HuH-7 (cell line): ENCODE measurements at regions not wholly inside any gene's neighbourhood (a gene's known extent, or its start where the extent isn't known, plus 50 kb on each side); places are given as distances from the start of the nearest gene placed in this dataset.
"Not testable (repeated sequence)": the region's sequence is repeated elsewhere in the genome, so short reads cannot be mapped to it uniquely, and the experiment has no call there.

ENCODE experiments used
- DNase-seq: peaks from one replicate; pipeline ENCODE4 v3.0.0; 2011; ENCODE audit warnings: low spot score

DNA sequence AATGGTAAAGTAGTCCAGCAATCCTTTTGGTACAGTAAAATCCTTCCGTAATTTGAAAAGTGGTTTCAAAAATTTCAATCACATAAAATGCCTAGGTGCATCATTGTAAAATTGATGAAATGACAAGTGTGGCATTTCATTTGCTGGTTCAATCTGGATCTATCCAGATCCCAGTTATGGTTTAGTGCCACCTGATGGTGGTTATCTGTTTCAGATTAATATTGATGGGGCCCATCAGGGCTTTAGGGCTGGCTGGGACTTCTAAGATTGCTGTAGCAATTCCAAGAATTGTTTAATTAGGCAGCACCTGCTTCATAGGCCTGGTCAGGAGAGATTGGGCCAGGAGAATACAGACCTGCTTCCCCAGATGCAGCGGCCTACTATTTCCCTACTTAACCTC is 55.5 kb upstream of the PIK3C3 start:
- DNase-seq = no peak

DNA sequence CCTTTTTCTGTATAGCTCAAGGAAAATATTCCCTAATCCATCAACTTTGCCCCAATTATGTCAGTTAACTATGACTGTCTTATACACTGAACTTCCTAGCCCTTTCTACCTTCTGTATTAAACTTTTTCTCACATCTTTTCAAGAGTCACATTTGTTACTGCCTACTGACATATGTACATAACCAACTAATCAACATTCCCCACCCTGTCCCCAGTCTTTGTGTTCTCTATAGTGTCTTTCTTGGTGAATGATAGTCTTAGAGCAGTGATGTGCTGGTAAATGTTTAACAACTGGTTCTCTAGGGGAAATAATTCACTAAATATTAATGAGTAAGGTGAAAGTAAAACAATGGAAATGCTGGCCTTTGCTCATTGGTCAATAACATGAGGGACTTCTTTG is 61.6 kb upstream of the PIK3C3 start:
- DNase-seq = no peak

DNA sequence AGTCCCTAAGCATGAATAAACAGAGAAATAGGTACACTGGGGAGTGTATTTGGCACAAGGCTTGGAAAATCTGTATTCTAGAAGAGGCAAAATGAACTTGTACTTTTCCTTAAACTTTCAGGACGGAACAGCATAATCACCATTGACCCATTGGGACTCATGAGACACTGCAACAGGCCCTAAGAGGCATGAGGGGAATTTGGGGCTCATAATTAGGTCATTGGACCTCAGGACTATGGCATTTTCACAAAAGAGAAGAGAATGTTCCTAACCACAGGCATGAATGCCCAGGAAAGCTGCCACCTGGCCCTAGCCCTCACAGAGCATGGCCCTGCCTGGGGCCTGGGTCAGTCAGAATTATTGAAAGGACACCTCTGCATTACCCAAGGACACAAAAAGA is 67.9 kb upstream of the PIK3C3 start:
- DNase-seq = no peak

DNA sequence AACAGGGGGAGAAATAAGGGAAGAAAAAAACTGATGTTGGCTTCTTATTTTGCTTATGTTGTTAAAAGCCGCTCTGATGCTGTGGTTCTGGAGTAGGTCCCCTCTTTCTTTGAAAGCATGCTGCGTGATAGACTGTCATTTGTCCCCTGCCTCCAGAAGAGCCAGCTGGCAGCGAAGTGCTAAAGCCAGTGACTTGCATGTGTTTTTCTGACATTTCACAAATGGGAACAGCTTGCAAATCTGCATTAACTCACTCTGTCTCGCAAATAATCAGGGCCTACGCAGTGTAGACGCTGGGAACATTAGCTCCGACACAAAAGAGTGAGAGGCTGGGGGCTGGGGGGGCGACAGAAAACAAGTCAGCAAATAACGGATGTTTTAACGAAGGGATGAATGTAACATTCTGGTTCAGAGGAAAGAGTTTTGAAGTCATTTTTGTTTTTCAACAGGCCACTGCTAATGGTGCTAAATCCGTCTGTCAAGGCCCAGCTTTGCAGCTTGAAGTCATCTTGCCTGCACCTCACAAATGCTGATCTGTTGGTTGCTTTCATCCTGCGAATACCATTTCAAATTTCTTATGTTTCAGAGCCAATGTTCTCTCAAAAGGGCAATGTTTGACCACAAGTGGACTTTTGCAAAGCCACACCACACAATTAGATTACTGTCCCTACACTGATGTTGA is 68.8 kb upstream of the PIK3C3 start:
- no peak for DNase-seq

DNA sequence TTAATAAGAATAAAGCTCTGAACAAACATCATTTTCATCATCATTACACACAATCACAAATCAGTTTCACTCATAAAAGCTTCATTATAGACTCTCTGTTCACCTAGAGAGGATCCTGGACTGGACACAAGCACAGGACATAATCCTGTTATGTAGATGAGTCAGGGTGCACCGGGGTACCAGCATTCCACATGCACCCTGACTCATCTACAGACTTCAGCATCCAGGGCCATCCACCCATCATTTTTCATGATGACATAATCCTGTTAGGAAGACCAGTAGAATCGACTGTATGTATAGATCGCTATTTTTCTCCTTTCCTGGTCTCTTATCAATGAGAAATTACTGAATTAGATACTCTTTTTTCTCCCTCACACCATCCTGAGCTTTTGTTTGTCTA is 73.7 kb upstream of the PIK3C3 start:
- no peak for DNase-seq

DNA sequence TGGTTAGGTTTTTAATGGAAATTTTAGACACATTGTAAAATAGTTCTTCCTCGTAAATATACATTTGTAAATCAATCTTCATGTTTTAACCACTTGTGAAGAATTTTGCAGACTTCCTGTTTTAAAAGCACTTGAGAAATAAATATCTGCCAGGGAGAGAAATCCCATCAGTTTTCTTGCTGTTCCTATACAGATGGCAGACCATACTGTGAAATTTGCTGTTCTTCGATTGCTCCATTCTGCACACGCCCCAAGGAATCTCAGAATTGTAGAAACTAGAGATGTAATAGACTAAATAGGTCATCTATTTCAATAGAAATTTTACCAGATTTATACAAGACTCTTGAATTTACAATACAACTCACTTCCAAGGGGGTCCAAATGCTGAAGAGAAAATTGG is 75.8 kb upstream of the PIK3C3 start:
- DNase-seq = no peak

DNA sequence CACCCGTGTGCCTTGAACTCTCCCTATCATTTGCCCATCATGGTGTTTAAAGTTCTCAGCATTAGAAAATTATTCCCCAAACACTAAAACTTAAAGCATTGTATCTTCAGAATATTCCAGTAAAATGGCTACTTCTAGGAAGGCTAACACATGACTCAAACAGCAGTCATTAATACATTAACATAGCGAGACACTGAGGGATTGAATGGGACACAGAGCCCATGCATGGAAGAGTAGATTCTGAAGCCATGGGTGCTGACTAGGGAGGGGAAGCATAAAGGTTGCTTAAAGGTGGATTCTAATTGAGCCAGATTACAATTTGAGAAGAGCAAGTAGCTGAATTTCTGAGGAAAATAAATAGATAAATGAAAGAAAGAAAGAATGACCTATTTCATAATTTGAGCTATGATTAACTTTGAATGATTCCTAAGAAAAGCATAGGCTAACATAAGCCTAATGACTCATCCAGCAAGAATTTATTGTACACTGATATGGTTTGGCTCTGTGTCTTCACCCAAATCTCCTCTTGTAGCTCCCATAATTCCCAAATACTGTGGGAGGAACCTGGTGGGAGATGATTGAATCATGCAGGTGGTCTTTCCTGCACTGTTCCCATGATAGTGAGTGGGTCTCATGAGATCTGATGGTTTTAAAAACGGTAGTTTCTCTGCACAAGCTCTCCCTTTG is 79.8 kb upstream of the PIK3C3 start:
- no peak for DNase-seq

DNA sequence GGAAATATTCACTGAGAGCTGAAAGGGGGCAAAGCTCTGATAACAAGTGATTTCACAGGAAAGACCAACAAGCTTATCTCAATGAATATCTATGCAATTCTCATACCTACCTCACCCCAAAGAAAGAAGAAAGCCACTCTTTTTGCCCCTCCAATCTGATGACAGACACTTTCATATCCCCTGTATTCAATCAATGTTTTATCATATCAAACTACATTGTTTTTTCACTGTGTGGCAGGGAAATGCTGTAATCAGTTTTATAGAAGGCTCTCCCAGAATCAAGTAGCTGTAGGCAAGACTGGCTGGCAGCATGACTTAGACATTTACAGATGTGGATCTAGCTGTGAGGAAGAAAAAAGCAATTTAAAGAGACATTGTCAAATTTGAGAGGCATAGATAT is 81.3 kb upstream of the PIK3C3 start:
- no peak for DNase-seq

DNA sequence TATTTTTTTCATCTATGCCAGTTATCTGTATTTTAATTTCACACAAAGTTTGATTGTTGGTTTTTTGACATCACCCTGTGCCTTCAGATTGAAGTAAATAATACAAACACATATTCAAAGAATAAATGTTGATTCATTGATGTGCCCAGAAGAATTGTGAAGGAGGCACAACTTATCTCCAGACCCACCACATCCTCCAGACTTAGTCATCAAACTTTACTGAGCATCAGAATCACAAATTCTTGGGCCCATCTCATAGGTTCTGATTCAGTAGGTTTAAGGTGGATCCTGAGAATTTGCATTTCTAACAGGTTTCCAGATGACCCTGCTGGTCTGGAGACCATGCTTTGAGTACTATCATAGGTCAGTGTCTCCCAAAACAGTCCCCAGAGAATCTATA is 82.8 kb upstream of the PIK3C3 start:
- no peak for DNase-seq

DNA sequence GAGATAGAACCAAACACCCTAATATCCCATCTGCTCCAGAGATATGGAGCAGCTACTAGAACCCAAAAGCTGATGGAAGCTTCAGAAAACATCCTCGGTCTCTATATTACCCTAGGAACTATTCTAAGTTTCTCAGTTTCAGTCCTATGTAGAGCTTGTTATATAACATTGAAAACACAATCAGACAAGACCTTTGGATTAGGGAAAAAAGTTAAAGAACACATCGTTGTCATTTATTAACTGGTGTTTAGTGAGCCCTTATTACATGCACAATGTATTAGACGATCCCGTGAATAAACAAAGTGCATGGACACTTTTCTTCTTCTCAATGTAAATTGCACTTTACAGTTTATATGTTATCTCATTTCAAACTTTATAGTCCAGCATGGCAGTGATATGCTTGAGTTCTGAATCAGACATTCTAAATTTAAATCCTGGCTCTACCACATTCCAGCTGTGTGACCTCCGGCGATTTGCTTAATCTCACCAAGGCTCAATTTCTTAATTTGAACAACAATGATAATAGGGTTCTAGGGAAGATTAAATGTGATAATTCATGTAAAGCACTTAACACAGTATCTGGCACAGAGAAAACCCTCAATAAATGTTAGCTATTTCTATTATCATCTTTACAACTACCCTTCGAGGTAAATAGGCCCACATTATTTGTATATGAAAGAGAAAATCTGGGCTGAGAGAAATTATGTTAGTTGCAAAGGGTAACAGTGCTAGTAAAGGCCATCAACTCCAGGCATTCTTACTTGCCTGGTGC is 83.6 kb upstream of the PIK3C3 start:
- DNase-seq = no peak

DNA sequence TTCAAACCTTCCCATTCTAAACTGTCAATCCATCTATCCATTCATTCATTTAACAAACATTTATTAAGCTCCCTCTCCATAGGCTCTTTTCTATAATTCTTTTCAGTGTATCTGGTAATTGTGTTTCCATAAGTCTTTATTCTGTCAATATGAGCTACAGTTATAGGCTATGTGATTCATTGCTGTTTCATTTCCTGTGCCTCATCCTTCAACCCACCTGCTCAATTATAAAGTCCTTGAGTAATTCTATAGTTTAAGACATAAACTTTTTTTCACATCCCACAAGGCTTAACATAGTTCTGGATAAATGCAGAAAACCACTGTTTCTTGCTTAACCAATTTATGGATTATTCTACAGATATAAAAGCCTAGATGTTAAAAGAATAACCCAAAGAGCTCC is 84.2 kb upstream of the PIK3C3 start:
- no peak for DNase-seq

DNA sequence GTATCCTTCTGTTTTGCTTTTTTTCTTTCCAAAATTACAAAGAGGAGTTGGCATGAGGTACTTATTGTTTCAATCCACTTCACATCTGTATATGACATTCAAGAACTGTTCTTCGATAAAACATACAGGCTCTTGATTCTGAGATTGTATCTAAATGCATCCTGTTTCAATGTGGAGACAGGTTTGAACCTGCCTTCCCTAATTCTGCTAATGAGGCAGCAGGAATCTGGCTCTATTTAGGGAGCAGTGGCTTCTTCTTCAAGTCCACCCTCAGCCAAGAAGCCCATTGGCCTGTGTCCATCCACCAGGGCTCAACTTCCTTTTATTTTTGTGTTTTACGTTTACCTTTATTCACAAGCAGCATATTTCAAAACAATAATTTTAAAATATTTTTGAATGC is 84.8 kb upstream of the PIK3C3 start:
- no peak for DNase-seq

DNA sequence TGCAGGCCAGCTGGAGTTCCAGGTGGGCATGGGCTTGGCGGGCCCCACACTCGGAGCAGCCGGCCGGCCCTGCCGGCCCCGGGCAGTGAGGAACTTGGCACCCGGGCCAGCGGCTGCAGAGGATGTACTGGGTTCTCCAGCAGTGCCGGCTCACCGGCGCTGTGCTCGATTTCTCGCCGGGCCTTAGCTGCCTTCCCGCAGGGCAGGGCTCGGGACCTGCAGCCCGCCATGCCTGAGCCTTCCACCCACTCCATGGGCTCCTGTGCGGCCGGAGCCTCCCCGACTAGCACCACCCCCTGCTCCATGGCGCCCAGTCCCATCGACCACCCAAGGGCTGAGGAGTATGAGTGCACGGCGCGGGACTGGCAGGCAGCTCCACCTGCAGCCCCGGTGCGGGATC is 89.2 kb upstream of the PIK3C3 start:
- DNase-seq = not testable (repeated sequence)

DNA sequence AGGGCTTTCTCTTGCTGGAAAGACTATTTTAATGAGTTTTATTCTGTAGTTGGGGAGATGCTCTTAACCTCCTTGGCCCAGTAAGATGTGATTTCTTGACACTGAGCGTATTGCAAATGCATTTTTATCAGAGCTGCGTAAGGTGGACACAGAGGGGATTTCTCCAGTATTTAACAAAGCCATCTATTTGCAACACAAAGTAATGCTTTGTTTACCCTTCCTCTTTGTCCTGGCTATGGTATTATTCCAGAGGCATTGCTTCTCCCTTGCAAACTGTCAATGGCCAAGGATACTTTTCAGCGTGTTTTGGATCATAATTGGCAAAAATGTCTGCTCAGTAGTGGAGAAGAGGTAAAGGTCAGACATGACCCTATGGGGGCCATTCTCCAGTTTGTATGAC is 90.8 kb upstream of the PIK3C3 start:
- no peak for DNase-seq

DNA sequence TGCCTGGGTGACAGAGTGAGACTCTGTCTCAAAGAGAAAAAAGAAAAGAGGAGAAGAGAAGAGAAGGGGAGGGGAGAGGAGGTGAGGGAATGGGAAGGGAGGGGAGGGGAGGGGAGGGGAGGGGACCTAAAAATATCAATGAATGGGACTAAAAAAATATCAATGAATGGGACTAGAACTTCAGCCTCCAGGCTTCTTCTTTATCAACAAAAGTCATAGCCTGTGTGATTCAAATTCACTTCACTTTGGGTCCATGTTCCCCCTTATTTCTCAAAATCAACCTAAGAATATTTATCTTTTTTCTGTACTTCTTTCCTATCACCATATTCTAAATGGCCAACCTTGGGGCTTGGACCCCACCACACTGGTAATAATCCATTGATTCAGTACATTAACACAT is 92.1 kb upstream of the PIK3C3 start:
- DNase-seq = no peak

DNA sequence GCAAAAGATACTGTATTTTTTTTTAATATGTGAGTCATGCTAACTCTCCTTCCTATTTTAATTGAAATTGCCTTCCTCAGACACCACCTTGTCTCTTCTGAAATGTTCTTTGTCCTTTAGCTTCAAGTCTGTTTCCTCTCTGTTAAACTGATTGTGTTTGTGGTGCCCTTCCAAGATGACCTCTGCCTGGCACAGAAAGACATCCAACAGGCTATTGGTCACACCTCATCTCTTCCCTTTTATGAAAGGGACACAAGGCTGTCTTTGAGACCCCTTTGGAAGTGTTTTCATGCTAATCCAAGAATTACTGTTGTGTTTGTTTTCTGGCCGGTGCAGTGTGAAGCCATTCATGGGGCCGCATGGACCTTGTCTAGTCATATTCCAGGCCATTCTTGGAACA is 94.0 kb upstream of the PIK3C3 start:
- DNase-seq = no peak

DNA sequence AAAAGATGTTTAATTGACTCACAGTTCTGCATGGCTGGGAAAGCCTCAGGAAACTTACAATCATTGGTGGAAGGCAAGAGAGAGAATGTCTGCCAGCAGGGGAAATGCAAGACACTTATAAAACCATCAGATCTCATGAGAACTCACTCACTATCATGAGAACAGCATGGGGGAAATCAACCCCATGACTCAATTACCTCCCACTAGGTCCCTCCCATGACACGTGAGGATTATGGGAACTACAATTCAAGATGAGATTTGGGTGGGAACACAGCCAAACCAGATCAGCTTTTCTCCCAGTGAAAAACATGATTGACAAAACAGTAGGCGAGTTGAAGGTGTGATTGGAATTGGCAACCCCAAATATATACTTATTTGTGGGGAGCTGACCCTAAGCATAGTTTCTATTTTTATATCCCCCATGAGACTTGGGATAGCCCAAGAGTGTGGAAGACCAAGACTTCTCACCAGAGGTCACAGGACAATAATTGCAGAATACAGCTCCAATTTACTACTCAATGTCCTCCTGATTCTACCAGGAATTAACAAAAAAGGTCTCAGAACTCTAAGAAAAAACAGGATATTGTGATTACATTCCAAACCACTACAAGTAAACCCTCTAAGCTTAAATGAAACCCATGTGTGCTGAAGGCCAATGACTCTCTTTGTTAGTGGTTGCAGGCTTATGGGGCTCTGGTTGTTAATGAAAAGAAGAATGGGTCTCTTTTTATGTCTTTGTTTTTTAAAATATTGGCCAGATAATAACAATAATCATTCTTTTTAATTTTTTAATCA is 96.1 kb upstream of the PIK3C3 start:
- no peak for DNase-seq

DNA sequence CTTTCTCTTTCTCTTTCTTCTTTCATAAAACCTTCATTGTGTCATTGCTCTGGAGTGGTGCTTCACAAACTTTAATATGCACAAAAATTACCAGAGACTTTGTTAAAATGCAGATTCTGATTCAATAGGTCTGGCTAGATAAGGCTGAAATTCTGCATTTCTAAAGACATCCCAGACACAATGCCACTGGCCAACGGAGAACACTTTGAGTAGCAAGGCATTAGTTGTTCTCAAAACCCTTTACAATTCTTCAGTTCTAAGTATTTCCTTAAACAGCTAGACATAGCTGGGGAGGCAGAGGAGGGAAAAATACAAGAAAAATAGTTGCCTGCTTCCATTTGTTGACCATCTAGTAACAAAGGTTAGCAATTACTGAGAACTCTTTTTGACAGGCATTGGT is 101.8 kb upstream of the PIK3C3 start:
- DNase-seq = no peak

DNA sequence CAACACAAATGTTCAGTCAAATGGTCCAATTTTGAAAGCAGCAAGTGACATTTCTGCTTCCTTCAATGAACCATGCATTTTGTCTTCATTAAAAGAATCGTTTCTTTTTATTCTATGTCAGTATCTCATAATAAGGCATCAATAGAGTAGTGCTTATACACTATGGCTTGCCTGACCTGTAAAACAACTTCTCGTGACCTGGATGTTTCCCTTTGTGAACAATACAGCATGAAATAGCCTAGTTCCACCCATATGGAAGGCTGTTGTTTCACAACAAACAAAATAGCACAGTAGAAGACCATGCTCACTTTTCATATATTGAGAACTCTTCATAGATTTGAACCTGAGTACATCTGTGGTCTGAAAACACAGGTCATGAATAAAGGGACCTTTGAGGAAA is 104.3 kb upstream of the PIK3C3 start:
- no peak for DNase-seq

DNA sequence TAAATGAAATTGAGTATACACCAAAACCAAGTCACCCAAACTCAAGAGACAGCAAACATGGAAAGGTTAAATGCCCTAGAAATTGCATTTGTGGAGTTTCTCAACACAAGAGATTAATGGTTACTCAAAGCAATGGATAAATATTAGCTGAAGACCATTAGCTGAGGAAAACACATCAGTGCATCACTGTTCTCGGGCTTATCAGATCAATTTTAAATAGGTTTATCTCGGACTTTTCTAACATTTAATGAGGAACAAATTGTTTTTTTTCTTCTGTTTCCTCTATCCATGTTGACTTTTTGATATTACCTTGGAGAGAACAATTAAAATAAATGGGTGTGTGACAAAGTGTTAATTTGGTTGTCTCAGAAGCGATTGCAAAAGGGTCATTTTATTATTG is 105.4 kb upstream of the PIK3C3 start:
- no peak for DNase-seq

DNA sequence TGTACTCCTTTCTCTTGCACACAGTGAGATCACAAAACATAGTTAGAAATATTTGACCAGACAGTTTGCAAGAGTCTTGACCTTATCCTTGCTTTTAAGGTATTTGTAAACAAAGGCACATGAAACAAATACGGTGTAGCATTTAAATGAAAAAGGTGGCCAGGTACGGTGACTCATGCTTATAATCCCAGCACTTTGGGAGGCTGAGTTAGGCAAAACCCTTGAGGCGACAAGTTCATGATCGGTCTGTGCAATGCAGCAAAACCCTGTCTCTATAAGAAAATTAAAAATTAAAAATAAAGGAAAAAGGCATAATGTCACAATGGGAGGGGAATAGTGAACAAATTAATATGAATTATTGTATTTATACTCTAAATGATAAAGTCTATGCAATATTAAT is 109.5 kb upstream of the PIK3C3 start:
- no peak for DNase-seq

DNA sequence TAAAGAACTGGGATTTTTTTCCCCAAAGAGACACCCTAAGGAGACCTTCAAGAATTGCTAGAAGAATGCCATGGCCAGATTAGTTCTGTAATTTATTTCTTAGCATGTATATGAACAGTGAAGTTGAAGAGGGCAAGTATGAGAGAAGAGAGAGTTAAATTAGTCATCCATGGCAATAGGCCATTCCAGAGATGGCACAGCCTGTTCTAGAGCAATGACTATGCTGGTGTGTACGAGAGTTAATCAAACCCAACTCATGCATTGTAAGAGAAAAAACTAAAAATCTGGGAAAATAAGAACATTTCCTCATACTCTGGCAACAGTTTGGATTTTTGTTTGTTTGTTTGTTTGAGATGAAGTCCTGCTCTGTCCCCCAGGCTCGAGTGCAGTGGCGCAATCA is 112.1 kb upstream of the PIK3C3 start:
- DNase-seq = no peak
